ENCODE measurements at regions not wholly inside any gene's neighbourhood (a gene's known extent, or its start where the extent isn't known, plus 50 kb on each side); places are given as distances from the start of the nearest gene placed in this dataset.

DNA sequence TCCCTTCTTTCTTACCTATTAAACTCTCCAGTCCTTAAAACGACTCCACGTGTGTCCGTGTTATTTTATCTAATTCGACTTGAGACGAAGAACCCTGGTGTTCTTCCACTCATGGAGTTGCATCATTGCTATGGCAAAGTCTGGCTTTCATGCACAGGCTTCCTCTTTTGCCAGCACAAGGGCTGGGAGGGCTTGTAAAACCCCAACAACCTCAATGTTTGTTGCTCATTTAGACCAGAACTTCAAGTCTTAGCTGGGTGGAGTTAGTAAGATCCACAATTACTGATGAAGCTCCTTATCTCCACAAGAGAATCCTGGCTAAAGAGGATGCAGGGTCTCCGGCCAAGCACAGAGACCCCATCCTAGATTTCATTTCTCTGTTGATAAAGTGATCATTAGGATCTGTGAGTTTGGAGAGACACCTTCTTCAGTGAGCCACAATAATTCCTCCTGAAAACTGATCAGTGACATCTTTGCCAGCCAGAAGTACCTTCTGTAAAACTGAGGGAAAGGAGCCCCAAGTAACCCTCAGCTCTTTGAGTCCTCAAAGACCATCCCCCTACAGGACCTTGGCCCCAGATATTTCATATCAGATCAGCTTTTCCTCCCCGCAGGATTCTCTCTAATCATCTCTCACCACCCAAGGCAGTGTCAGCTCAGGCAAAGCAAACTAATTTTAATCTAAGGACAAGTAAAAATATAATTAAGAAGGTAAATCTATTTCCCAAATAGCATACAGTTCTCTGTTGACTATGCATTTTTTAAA lies 514.6 kb downstream of the FUT8 start:
- Histone ChIP-seq H3K4me3 (no peak overlapping the region), H3K4me1 (replicated peaks in 1 of 2) (no peaks in the 10 kb centered on the region), H3K27ac (no peak overlapping the region), H3K36me3 (replicated peaks in 1 of 2) (no peaks in the 10 kb centered on the region), H3K27me3 (no peaks in the 10 kb centered on the region), H3K9me3 (replicated peaks in 1 of 3) (no peaks in the 10 kb centered on the region)
- 70 to 80% (median 75%) methylated on average over 7 of the region's 7 CpGs for WGBS, 4 donors
- no peak for DNase-seq
- TF ChIP-seq, protein P1, sequence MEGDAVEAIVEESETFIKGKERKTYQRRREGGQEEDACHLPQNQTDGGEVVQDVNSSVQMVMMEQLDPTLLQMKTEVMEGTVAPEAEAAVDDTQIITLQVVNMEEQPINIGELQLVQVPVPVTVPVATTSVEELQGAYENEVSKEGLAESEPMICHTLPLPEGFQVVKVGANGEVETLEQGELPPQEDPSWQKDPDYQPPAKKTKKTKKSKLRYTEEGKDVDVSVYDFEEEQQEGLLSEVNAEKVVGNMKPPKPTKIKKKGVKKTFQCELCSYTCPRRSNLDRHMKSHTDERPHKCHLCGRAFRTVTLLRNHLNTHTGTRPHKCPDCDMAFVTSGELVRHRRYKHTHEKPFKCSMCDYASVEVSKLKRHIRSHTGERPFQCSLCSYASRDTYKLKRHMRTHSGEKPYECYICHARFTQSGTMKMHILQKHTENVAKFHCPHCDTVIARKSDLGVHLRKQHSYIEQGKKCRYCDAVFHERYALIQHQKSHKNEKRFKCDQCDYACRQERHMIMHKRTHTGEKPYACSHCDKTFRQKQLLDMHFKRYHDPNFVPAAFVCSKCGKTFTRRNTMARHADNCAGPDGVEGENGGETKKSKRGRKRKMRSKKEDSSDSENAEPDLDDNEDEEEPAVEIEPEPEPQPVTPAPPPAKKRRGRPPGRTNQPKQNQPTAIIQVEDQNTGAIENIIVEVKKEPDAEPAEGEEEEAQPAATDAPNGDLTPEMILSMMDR (IDR thresholded peaks at IDR 0.05) = no peak
- no peak for TF ChIP-seq POLR2A (IDR thresholded peaks at IDR 0.05)
- intact Hi-C loops (cut with DNase I) = no loop called here

DNA sequence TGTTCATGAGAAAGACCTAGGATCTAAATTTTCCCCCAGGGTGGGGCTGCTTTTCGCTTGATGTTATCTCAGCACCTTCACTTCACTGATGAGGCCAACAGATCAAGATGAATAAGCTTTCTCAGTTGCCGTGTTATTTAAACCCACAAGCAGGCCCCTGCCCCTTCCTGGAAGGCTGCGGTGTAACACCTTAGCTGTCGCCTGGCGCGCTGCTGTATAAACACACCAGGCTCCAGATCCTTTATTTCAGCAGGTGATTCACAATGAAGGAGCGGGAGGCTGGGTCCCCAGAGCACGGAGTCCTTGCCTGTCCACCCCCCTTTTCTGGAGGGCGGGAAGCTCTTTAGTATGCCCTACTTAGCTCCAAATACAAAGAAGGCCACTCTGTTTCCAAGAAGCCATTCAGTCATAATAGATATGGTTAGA lies 515.4 kb downstream of the FUT8 start:
- Histone ChIP-seq H3K36me3 (replicated peaks in 1 of 2) (no peaks in the 10 kb centered on the region), H3K9me3 (replicated peaks in 1 of 3) (no peaks in the 10 kb centered on the region), H3K27ac (no peak overlapping the region), H3K4me3 (no peak overlapping the region), H3K4me1 (replicated peaks in 1 of 2) (no peaks in the 10 kb centered on the region), H3K27me3 (no peaks in the 10 kb centered on the region)
- TF ChIP-seq, protein P1 (IDR thresholded peaks at IDR 0.05) = no peak
- no peak for TF ChIP-seq POLR2A (IDR thresholded peaks at IDR 0.05)
- no peak for DNase-seq
- intact Hi-C loops (cut with DNase I) = no loop called here
- WGBS, 4 donors = 59 to 66% (median 63%) methylated on average over 9 of the region's 9 CpGs

DNA sequence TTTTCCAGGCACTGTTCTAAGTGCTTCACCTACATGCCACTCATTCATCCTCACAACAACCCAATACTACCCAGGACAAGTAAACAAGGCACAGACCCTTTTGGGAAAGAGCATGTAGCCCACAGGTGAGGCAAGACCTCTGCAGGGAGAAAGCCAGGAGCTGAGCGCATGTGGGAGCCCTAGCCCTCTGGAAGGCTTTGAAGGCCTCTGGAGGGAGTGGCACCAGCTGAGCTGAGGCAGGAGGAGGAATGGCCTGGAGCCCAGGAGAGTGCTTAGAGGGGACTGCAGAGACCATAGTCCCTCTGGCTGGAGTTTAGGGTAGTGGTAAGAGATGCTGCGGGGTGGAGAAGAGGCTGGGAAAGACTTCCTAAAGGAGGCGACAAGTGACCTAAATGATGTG lies 516.5 kb downstream of the FUT8 start:
- Histone ChIP-seq H3K27me3 (no peaks in the 10 kb centered on the region), H3K4me3 (no peak overlapping the region), H3K36me3 (replicated peaks in 1 of 2) (no peaks in the 10 kb centered on the region), H3K9me3 (replicated peaks in 1 of 3) (no peaks in the 10 kb centered on the region), H3K27ac (no peak overlapping the region), H3K4me1 (replicated peaks in 1 of 2) (no peaks in the 10 kb centered on the region)
- no peak for TF ChIP-seq POLR2A (IDR thresholded peaks at IDR 0.05)
- TF ChIP-seq, protein P1 (IDR thresholded peaks at IDR 0.05) = no peak
- intact Hi-C loops (cut with DNase I) = no loop called here
- DNase-seq = no peak
- 91 to 100% (median 95%) methylated on average over 2 to 3 of the region's 3 CpGs for WGBS, 4 donors

DNA sequence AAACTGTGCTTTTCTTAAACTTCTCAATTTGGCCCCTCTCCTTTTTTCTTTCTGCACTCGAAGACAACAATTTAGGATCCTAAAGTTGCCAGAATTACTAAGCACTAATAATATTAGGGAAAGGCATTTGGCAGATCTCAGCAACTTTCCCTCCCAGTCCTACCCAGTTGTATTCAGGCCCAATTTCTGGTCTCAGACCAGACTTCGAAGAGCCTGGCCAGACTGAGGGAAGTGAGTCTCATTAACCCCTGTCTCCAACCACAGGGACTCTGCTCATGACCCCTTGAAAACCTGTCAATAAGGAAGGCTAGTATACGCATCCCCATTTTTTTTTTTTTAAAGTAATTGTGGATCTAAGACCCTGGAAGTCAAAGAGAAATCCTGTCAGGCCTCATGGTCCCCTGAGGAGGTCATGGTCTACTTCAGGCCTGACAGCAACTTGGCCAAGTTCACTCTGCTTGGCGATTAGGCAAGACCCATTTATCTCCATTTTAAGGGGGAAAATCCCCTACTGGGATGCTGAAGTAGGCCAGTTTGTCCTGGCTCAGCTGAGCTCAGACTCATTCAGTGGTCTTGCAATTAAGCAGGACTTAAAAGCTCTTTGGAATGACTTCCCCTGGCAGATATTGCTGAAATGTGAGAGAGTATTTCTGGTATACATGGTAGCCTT lies 521.0 kb downstream of the FUT8 start:
- H3K36me3 ChIP-seq (replicated peaks in 1 of 2) = no peaks in the 10 kb centered on the region
- 64 to 82% (median 75%) methylated on average over 4 of the region's 4 CpGs for WGBS, 4 donors
- H3K27me3 ChIP-seq = no peaks in the 10 kb centered on the region
- no peak for DNase-seq
- H3K4me1 ChIP-seq (replicated peaks in 1 of 2) = no peaks in the 10 kb centered on the region
- TF ChIP-seq POLR2A (IDR thresholded peaks at IDR 0.05) = no peak
- TF ChIP-seq, protein P1 (IDR thresholded peaks at IDR 0.05) = no peak
- no peak overlapping the region for H3K4me3 ChIP-seq
- H3K27ac ChIP-seq = no peak overlapping the region
- H3K9me3 ChIP-seq (replicated peaks in 1 of 3) = no peaks in the 10 kb centered on the region
- intact Hi-C loops (cut with DNase I) = no loop called here
